ENCODE measurements at regions not wholly inside any gene's neighbourhood (a gene's known extent, or its start where the extent isn't known, plus 50 kb on each side); places are given as distances from the start of the nearest gene placed in this dataset.

DNA sequence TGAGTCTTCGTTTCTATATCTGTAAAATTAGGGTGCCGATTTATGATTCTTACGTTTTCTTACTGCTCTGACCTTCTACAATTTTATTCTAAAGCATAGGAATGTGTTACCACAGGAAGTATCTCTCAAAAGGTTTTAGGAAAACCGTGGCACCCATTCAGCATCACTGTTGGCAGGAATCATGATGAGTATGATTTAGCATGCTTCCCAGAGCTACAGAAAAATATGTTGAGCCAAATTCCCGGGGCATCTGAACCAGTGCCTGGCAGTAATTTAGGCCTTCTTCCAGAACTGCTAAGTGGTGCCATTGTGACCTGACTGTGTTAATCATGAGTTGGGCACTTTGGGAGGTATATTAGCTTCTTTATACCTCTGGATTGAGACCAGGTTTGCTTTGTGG lies 605.0 kb upstream of the RAG2 start:
- ChIA-PET POLR2A (no interaction called here), SMC1A (ENCODE audit: uncharacterized antibody, unreplicated experiment) (no interaction called here), CTCF (no interaction called here), RAD21 (ENCODE audit: unreplicated experiment) (no interaction called here)
- no TSS peak for BruUV-seq (replicated peaks)
- in situ Hi-C loops (cut with MboI) (no loop called here), intact Hi-C loops (cut with micrococcal nuclease; ENCODE audit: unreplicated experiment) (no loop called here)
- Histone ChIP-seq H3K36me3 (ENCODE audit: control insufficient read depth in 2 of 2, insufficient read depth in 2 of 2, low read length in 1 of 2) (no peaks in the 10 kb centered on the region), H3K9me3 (replicated peaks; ENCODE audit: control insufficient read depth, insufficient read depth, low read length) (no peaks in the 10 kb centered on the region), H3K9ac (ENCODE audit: control insufficient read depth, insufficient read depth, low read length) (no peak overlapping the region), H3K79me2 (ENCODE audit: control insufficient read depth, insufficient read depth, low read length) (no peaks in the 10 kb centered on the region), H3K4me2 (ENCODE audit: control insufficient read depth, insufficient read depth) (no peak overlapping the region), H4K20me1 (ENCODE audit: control insufficient read depth, insufficient read depth) (no peaks in the 10 kb centered on the region), H2AFZ (ENCODE audit: control insufficient read depth, low read depth, low read length) (no peak overlapping the region), H3K27me3 (replicated peaks in 1 of 2; ENCODE audit: control insufficient read depth in 2 of 2, insufficient read depth in 2 of 2, low read length in 1 of 2) (no peaks in the 10 kb centered on the region), H3K4me1 (ENCODE audit: control insufficient read depth, insufficient read depth, low read length) (no peaks in the 10 kb centered on the region), H3K4me3 (no peak overlapping the region), H3K27ac (ENCODE audit: control insufficient read depth, insufficient read depth) (no peak overlapping the region)
- ATAC-seq (no peak), FAIRE-seq (no peak), DNase-seq (ENCODE audit: low read depth, low spot score) (no peak)
- TF ChIP-seq CHD2 (IDR thresholded peaks at IDR 0.05; ENCODE audit: borderline replicate concordance, low read depth, low read length) (no peak), MXI1 (IDR thresholded peaks at IDR 0.05; ENCODE audit: low read depth, low read length) (no peak), YBX1 (IDR thresholded peaks at IDR 0.05) (no peak), EGR1 (IDR thresholded peaks at IDR 0.05; ENCODE audit: borderline replicate concordance in 1 of 2, low read depth in 2 of 2, low read length in 2 of 2) (no peak), SRF (IDR thresholded peaks at IDR 0.05; ENCODE audit: low read depth in 2 of 2, low read length in 2 of 2) (no peak), MYB (IDR thresholded peaks at IDR 0.05; ENCODE audit: borderline replicate concordance, low read depth, low read length) (no peak), BCL11A (IDR thresholded peaks at IDR 0.05; ENCODE audit: low read depth, low read length) (no peak)
- TF ChIP-seq, protein P1, sequence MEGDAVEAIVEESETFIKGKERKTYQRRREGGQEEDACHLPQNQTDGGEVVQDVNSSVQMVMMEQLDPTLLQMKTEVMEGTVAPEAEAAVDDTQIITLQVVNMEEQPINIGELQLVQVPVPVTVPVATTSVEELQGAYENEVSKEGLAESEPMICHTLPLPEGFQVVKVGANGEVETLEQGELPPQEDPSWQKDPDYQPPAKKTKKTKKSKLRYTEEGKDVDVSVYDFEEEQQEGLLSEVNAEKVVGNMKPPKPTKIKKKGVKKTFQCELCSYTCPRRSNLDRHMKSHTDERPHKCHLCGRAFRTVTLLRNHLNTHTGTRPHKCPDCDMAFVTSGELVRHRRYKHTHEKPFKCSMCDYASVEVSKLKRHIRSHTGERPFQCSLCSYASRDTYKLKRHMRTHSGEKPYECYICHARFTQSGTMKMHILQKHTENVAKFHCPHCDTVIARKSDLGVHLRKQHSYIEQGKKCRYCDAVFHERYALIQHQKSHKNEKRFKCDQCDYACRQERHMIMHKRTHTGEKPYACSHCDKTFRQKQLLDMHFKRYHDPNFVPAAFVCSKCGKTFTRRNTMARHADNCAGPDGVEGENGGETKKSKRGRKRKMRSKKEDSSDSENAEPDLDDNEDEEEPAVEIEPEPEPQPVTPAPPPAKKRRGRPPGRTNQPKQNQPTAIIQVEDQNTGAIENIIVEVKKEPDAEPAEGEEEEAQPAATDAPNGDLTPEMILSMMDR (IDR thresholded peaks at IDR 0.05 in 2 of 3, conservative IDR thresholded peaks at IDR 0.05 in 1 of 3; ENCODE audit: control insufficient read depth in 2 of 3, extremely low read depth in 1 of 3, insufficient read depth in 1 of 3, low read depth in 3 of 3, low read length in 3 of 3): no peak
- TF ChIP-seq, protein P2, sequence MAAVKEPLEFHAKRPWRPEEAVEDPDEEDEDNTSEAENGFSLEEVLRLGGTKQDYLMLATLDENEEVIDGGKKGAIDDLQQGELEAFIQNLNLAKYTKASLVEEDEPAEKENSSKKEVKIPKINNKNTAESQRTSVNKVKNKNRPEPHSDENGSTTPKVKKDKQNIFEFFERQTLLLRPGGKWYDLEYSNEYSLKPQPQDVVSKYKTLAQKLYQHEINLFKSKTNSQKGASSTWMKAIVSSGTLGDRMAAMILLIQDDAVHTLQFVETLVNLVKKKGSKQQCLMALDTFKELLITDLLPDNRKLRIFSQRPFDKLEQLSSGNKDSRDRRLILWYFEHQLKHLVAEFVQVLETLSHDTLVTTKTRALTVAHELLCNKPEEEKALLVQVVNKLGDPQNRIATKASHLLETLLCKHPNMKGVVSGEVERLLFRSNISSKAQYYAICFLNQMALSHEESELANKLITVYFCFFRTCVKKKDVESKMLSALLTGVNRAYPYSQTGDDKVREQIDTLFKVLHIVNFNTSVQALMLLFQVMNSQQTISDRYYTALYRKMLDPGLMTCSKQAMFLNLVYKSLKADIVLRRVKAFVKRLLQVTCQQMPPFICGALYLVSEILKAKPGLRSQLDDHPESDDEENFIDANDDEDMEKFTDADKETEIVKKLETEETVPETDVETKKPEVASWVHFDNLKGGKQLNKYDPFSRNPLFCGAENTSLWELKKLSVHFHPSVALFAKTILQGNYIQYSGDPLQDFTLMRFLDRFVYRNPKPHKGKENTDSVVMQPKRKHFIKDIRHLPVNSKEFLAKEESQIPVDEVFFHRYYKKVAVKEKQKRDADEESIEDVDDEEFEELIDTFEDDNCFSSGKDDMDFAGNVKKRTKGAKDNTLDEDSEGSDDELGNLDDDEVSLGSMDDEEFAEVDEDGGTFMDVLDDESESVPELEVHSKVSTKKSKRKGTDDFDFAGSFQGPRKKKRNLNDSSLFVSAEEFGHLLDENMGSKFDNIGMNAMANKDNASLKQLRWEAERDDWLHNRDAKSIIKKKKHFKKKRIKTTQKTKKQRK (IDR thresholded peaks at IDR 0.05; ENCODE audit: low read depth, low read length): no peak
- WGBS (ENCODE audit: insufficient coverage, insufficient replicate concordance, low lambda C conversion rate, missing lambda C conversion rate): 35% methylated on average over 5 of the region's 5 CpGs

Measured in GM12878 (cell line).